Kidney tubule cell (primary cell): ENCODE measurements at regions not wholly inside any gene's neighbourhood (a gene's known extent, or its start where the extent isn't known, plus 50 kb on each side); places are given as distances from the start of the nearest gene placed in this dataset.
"Not testable (repeated sequence)": the region's sequence is repeated elsewhere in the genome, so short reads cannot be mapped to it uniquely, and the experiment has no call there.

Experiments
- DNase-seq: peaks from one replicate; pipeline ENCODE4 v3.0.0-alpha.2; 2018; ENCODE audit warnings: low spot score

DNA sequence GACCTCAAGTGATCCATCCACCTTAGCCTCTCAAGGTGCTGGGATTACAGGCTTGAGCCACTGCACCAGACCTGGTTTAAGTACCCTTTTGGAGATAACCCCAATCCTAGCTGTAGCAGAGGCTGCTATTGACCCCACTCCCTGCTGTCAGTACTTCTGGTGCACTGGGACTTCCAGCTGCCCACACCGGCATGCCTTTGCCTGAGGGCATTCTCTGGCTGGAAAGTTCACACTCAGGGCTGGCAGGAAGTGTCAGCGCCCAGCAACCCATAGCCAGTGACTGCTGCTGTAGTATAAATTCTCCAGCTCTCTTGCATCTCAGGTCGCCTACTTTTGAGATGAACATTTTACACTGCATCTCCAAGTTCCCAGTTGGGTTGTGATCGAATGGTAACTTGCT lies 75.3 kb downstream of the UTRN start:
- peak; percentile 47 for DNase-seq

DNA sequence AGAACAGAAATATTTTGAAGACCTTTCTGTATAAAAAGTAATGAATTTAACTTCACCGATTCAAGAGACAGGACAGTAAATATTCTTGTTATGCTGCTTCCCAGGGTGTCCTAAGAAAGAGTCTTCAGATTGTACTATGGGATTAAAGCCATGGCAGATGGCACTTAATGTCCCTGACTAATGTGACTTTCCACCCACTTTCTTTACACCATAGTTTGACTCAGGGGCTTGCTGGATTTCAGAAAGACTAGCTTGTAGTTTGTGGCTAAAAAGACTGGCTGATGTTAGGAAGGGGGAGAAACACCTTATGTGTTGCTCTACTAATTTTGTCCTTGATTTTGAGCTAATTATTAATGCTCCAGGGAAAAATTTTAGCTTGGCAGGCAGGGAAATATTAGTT lies 75.9 kb downstream of the UTRN start:
- DNase-seq = no peak

DNA sequence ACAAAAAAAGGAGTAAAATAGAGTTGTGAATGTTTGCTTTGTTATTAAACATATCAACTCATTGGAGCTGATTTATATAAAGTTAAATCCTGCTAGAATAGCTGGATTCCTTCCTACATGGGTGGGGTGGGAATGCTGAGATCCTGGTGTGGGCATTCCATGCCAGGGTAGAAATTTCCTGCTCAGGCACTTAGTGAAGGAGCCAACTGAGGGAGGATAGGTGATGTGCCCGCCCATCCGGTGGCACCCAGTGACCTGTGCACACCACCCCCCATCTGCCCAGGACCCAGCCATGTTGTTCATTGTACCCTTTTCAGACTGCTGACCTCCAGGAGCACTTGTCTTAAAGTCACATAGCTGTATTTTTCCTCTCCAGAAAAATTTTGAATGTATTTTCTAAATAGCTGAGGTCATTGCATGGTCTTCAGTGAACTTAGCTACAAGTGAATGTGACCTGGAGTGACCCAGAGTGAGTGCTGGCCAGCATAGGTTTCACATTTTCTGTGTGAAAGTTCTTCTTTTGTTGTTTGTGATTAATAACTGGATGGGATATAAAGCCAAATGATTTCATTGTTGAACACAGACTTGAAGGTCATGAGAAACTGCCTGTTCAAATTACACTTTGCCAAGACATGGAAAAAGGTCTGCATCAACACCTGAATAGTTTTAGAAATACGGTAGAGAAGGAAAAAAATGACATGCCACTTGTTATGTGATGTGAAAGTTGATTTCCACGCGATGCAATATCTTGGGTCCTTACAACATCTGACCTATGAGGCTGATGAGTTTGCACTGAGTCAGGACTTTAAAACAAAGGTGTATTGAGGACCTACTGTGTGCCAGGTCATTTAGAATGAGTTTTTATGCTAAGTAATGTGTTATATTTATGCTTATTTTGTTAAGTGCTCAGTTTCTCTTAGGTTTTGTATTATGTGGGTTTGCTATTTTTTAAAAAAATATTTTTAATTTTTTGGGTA lies 77.2 kb downstream of the UTRN start:
- DNase-seq = no peak

DNA sequence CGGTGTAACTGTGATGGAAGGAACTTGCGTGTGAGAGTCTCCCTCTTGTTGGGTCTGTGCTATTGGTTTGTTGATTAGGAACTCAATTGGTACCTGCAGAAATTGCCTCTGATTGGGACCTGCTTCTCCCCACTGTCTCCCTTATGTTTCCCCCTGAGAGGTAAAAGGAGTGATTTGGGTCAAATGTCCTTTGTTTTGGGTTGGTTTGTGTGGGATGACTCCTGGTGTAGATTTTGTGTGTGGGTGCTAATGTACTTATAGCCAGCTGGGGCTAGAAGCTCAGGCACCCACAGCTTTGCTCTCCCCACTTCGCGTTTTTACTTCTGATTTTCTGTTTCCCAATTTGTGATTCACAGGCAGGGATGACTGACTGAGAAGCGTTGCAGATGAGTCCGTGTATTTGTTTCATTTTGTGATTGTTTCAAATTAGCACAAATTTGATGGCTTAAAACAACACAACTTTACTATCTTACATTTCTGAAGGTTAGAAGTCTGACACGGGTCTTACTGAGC lies 79.1 kb downstream of the UTRN start:
- no peak for DNase-seq

DNA sequence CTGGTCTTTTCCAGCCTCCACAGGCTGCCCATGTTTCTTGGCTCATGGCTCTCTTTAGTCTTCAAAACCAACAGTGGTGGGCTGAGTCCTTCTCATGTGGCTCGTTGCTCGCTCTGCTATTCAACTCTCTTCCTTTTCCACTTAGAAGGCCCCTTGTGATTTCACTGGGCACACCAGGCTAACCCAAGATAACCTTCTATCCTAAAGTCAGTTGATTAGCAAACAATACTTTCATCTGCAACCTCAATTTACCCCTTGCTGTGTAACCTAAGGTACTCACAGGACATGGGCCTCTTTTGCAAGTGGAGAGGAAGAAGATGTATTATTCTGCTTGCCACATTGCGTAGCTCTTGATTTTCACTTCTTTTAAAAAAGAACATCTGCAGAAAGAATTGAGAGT lies 79.6 kb downstream of the UTRN start:
- no peak for DNase-seq

DNA sequence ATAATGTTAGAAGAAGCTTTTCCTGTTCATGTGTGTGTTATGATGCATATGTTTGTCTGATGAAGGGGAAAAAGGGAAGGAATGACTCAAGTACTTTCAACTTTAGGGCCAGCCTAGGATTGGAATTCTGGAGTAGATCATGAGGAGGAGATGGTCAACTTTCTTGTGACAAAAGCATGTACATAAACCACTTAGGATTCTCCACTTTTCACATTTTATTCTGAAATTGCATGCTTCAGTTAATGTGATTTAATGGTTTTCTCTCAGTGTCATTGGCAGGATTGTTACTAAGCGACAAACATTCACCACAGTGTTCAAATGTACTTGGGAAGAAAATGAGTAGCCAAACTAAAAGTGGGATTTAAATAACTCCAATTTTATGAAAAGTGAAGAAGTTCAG lies 80.1 kb downstream of the UTRN start:
- DNase-seq = peak; percentile 34

DNA sequence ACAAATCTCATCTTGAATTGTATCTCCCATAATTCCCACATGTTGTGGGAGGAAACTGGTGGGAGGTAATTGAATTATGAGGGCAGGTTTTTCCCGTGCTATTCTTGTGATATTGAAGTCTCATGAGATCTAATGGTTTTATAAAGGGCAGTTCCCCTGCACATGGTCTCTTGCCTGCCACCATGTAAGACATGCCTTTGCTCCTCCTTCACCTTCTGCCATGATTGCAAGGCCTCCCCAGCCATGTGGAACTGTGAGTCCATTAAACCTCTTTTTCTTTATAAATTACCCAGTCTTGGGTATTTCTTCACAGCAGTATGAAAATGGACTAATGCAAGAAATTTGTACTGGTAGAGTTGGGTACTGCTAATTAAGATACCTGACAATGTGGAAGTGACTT lies 84.6 kb downstream of the UTRN start:
- DNase-seq = not testable (repeated sequence)

DNA sequence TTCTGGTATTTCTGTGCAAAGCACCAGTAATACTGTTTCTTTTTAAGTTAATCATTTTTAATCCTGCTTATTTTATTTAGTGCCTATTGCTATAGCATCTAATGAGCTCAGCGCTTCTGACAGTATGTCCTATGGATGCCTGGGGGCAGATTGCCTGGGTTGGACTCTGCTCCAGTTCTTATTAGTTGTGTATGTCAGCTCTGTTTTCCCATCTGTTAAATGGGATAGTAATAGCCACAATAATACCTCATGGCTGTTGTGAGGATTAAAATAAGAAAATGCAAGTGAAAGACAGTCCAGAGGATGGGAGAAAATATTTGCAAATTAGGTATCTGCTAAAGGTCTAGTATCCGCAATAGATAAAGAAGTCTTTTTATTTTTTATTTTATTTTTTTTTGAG lies 87.0 kb downstream of the UTRN start:
- no peak for DNase-seq

DNA sequence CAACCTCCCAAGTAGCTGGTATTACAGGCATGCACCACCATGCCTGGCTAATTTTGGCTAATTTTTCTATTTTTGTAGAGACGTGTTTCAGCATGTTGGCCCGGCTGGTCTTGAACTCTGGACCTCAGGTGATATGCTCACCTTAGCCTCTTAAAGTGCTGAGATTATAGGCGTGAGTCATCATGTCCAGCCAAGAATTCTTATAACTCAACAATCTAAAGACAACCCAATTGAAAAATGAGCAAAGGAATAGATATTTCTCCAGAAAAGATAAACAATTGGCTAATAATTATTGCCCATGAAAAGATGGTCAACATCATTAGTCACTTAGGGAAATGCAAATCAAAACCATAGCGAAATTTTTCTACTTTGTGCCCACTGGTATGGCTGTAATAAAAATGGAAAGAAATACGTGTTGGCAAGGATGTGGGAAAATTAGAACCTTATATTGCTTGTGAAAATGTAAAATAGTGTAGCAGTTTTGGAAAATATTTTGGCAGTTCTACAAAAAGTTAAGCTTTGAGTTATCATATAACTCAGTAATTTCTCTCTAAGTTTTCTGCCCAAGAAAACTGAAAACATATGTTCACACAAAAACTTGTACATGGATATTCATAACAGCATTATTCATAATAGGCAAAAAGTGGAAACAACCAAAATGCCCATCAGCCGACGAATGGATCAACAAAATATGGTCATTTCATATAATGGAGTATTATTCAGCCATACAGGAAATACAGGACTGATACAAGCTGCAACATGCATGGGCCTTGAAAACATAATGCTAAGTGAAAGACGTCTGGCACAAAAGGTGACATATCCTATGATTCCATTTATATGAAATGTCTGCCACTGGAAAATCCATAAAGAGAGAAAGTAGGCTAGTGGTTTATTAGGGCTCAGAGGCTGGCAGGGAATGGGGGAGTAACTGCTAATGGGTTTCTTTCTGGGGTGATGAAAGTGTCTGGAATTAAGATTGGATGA lies 87.8 kb downstream of the UTRN start:
- no peak for DNase-seq

DNA sequence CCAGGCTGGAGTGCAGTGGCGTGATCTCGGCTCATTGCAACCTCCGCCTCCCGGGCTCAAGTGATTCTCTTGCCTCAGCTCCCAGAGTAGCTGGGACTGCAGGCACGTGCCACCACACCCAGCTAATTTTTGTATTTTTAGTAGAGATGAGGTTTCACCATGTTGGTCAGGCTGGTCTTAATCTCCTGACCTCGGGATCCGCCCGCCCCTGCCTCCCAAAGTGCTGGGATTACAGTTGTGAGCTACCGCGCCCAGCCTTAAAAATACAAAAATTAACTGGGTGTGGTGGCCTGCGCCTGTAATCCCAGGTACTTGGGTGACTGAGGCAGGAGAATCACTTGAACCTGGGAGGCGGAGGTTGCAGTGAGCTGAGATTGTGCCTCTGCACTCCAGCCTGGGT lies 89.4 kb downstream of the UTRN start:
- DNase-seq = not testable (repeated sequence)

DNA sequence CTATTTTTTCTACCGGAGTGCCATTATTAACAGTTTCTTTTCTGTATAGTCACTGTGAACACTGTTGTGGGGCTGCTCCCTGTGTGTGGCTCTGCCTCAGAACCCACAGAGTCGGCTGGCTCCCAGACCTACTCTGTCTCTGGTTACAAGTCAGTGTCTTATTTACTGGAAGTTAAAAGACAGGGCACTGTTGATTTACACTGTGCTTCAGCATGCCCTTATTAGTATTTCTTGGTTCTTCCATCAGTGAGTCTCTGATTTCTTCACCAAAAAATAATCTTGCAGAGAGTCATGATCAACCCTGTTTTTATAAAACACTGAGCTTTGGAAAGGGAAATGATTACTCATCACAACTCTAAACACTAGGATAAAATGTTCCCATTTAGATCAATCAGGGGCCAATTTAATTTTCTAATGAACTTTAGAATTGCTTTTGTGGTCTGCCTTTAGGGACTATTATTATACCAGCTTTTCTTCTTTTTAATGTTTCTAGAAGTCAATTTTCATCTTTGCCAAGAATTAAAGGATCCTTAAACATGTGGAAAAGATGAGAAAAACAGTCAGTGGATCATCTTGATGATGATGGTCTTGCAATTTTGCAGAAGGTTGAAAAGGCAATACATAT lies 92.6 kb downstream of the UTRN start:
- DNase-seq = no peak

DNA sequence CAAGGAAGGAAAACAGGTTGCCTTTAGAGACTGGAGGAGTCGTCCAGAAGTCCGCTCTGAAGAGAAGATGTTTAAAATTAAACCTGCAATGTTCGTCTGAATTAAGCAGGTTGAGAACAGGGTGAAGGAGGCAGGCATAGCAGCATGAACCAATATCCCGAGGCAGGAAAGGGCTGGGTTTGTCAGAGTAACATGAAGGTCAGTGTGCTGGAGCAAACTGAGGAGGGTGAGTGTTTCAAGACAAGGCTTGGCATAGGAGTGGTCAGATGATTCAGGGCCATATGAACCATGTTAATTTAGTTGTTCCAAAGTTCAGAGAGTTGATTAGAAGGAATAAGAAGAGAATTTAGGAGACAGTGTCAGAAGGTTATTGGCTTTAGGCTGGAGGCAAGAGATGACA lies 93.3 kb downstream of the UTRN start:
- DNase-seq = no peak

DNA sequence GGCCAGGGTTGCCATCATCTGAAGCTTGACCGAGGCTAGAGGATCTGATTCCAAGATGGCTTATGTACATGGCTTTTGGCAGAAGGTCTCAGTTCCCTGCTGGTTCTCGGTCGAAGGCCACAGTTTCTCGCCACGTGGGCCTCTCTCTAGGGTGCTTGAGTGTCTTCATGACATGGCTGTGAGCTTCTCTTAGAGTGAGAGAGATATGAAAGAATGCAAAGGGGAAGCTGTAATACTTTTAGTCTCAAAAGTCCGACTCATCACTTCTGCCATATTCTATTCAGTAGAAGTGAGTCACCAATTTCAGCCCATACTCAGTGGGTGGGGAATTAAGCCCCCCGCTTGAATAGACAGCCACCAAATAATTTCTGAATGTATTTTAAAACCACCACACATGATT lies 94.2 kb downstream of the UTRN start:
- peak; percentile 47 for DNase-seq

DNA sequence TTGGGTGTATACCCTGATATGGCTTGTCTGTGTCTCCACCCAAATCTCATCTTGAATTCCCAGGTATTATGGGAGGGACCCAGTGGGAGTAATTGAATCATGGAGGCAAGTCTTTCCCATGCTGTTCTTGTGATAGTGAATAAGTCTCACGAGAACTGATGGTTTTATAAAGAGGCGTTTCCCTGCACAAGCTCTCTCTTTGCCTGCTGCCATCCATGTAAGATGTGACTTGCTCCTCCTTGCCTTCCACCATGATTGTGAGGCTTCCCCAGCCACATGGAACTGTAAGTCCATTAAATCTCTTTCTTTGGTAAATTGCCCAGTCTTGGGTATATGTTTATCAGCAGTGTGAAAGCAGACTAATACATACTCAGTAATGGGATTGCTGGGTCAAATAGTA lies 96.4 kb downstream of the UTRN start:
- not testable (repeated sequence) for DNase-seq

DNA sequence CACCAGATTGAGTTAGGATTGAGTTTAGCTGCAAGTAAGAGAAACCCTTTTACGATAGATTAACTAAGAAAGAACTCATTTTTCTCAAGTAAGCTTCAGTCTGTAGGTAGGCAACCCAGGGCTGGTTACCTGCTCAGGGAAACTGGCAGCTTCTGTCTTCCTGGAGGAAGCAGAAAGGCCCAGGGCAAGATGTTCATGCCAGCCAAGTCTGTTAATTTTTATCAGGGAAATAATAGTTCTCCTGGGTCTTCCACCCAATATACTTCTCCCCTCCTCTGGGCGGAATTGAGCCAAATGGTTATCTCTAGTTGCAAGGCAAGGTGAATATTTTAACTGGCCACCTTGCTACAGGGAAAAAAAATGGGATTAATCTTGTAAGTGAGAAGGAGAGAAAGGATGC lies 98.2 kb downstream of the UTRN start:
- no peak for DNase-seq

DNA sequence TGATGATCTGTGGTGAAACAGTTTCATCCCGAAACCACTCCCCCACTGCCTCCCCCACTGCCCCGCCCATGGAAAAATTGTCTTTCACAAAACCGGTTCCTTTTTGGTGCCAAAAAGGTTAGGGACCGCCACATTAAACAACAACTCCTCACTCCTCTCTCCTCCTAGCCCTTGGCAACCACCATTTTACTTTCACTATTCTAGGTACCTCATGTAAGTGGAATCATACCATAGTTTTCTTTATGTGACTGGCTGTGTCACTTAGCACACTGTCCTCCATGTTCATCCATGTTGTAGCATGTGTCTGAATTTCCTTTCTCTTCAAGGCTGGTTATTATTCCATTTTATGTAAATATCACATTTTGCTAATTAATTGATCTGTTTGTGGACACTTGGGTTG lies 99.3 kb downstream of the UTRN start:
- no peak for DNase-seq

DNA sequence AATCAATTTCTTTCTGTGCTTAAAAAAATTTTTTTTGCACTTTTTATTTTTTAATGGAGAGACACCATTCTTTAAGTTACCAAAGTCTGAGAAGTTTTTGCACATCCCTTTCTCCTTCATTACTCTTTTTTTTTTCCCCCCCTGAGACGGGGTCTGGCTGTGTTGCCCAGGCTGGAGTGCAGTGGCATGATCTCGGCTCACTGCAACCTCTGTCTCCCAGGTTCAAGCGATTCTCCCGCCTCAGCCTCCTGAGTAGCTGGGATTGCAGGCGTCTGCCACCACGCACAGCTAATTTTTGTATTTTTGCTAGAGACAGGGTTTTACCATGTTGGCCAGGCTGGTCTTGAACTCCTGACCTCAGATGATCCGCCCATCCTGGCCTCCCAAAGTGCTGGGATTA lies 104.3 kb downstream of the UTRN start:
- not testable (repeated sequence) for DNase-seq

DNA sequence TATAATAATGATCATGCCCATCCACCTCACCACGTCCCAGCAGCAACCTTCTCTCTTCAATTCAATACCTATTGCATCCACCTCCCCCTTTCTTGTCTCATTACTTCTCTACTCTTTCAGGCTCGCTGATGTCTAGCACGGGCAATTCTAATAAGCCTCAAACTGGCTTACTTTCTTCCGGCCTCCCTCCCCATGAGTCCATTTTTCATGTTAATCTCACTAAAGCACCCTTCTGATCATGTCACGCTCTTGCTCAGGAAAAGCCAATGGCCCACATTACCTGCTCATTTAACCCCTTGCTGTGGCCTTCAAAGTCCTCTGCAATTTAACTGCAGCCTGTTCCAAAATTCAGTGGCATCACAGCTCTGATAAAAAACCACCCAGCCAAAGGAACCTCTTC lies 105.1 kb downstream of the UTRN start:
- no peak for DNase-seq

DNA sequence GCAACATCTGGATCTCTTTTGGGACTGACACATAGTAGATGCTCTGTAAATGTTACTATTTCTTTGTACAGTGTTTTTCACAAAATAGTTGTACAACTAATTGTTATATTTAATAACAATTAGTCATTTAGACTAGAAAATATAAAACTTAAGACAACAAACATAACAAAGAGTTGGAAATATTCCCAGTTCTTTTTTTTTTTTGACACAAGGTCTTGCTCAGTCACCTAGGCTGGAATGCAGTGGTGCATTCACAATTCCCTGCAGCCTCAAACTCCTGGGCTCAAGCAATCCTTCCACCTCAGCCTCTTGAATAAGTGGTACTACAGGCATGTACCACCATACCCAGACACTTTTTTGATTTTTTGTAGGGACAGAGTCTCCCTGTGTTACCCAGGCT lies 105.8 kb downstream of the UTRN start:
- DNase-seq = no peak

DNA sequence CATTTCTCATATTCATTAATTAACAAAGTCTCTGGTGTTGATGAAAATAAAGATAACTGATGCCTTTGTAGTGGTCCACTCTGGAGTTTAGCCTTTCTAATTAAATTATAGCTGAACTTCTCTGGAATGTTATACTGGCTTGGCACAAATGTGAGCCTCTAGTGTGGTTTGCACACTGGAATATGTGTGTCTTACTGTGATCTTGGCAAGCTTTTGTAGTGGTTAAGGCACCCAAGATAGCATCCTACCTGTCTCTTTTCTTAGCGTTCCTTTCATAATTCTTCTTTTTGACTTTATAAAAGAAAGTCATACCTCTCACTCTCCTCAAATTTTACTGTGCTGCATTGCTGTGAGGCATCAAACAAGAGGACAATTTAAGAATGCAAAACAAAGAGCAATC lies 107.4 kb downstream of the UTRN start:
- no peak for DNase-seq

DNA sequence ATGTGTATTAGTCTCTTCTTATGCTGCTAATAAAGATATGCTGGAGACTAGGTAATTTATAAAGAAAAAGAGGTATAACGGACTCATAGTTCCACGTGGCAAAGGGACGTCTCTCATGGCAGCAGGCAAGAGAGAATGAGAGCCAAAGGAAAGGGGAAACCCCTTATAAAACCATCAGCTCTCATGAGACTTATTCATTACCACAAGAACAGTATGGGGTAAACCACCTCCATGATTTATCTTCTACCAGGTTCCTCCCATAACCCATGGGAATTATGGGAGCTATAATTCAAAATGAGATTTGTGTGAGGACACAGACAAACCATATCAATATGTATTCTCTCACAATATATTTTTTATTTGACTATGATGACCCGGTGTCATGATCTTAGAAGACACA lies 109.1 kb downstream of the UTRN start:
- no peak for DNase-seq

DNA sequence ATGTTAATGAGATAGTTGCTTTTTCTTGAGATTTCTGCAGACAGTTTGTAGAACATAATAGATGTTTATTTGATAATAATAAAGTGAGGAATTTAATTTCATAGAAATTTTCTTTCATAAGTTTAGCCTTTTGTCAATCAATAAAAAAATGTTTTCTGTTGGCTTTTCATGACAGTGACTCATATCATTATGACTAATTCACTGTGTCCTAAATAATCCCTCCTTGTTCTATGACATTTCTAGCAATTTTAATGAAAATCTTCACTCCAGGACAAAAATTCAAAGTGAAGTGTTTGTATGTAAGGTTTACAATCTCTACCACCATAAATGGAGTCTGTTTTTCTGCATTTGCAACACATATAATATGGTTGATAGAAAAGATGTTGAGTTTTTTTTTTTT lies 109.9 kb downstream of the UTRN start:
- DNase-seq = no peak
